HL-60 (cell line): ENCODE measurements at regions not wholly inside any gene's neighbourhood (a gene's known extent, or its start where the extent isn't known, plus 50 kb on each side); places are given as distances from the start of the nearest gene placed in this dataset.

Experiments
- DNase-seq, 2 experiments: peaks; one replicate each; pipeline ENCODE4 v3.0.0-alpha.2; 2010 to 2020; ENCODE audit warnings: low read depth in 1 of 2, low spot score in 1 of 2
- H3K27ac ChIP-seq: fragments of 250-450 bp; sonication (Bioruptor Pico); replicated peaks from 2 replicates; pipeline ENCODE4 v1.5.1; 2020; ENCODE audit warnings: mild to moderate bottlenecking, moderate library complexity
- H3K27me3 ChIP-seq: fragments of 250-450 bp; sonication (Bioruptor Pico); 2 replicates; pipeline ENCODE4 v1.5.1; 2021; ENCODE audit warnings: mild to moderate bottlenecking, moderate library complexity; ENCODE audit not compliant: insufficient read depth, poor library complexity, severe bottlenecking
- H3K4me3 ChIP-seq: replicated peaks from 2 replicates; pipeline ENCODE4 v1.5.1; 2011; ENCODE audit warnings: mild to moderate bottlenecking, control low read depth, low read length; ENCODE audit not compliant: insufficient read depth
- CTCF ChIP-seq: IDR thresholded peaks from one replicate; pipeline ENCODE4 v1.5.1; 2011; ENCODE audit warnings: low read length, control low read depth, inconsistent platforms; ENCODE audit not compliant: insufficient read depth
- GABPA ChIP-seq: IDR thresholded peaks from 2 replicates; pipeline ENCODE4 v1.6.1; 2012; ENCODE audit warnings: low read depth
- POLR2AphosphoS5 ChIP-seq: IDR thresholded peaks from 2 replicates; pipeline ENCODE4 v1.6.1; 2012; ENCODE audit warnings: low read depth
- REST ChIP-seq: IDR thresholded peaks from 2 replicates; pipeline ENCODE4 v1.6.1; 2012; ENCODE audit warnings: low read depth; ENCODE audit not compliant: insufficient replicate concordance
- SPI1 ChIP-seq: IDR thresholded peaks from 2 replicates; pipeline ENCODE4 v1.6.1; 2012; ENCODE audit warnings: low read depth, mild to moderate bottlenecking, borderline replicate concordance

GRCh38 chr3:23028294-23028693, 174.8 kb upstream of the UBE2E2 start:
- H3K4me3 ChIP-seq = no peak overlapping the region
- TF ChIP-seq GABPA = no peak
- no peak for TF ChIP-seq POLR2AphosphoS5
- TF ChIP-seq CTCF = no peak
- no peak for TF ChIP-seq SPI1
- no peak for TF ChIP-seq REST
- no peaks in the 10 kb centered on the region for H3K27me3 ChIP-seq
- no peak for DNase-seq
- H3K27ac ChIP-seq = no peak overlapping the region

GRCh38 chr3:23029001-23029400, 174.1 kb upstream of the UBE2E2 start:
- no peaks in the 10 kb centered on the region for H3K27me3 ChIP-seq
- H3K4me3 ChIP-seq = no peak overlapping the region
- DNase-seq = no peak
- H3K27ac ChIP-seq = no peak overlapping the region
- TF ChIP-seq REST = no peak
- TF ChIP-seq GABPA = no peak
- TF ChIP-seq CTCF = no peak
- TF ChIP-seq SPI1 = no peak

- TF ChIP-seq SPI1 (no peak), REST (no peak), GABPA (no peak), CTCF (no peak), POLR2AphosphoS5 (no peak)
- Histone ChIP-seq H3K27ac (no peak overlapping the region), H3K27me3 (no peaks in the 10 kb centered on the region), H3K4me3 (no peak overlapping the region)
- DNase-seq = no peak
Observed at GRCh38 chr3:23035927-23036640, 167.0 kb upstream of the UBE2E2 start.
